Endothelial cell of umbilical vein (primary cell): ENCODE measurements at regions not wholly inside any gene's neighbourhood (a gene's known extent, or its start where the extent isn't known, plus 50 kb on each side); places are given as distances from the start of the nearest gene placed in this dataset.

ENCODE experiments used
- BruUV-seq: library from RNA; stranded (reverse); fragments of 400-500 nt; replicated peaks from 2 replicates; lab custom pipeline; 2021; lab: Mats Ljungman, UMichigan
- CTCF ChIA-PET: fragments of 300-600, 350-600 bp; sonication (Branson Sonifier 250); formaldehyde crosslinking; loops from one replicate; lab custom pipeline; 2021; ENCODE audit warnings: antibody characterized with exemption, inconsistent platforms; lab: Charles Lee
- POLR2A ChIA-PET: fragments of 300-600, 350-600 bp; sonication (Branson Sonifier 250); formaldehyde crosslinking; loops from one replicate; lab custom pipeline; 2021; ENCODE audit warnings: antibody characterized with exemption, inconsistent platforms; lab: Charles Lee
- DNase-seq: peaks from one replicate; pipeline ENCODE4 v3.0.0-alpha.2; 2011; ENCODE audit warnings: low read depth, low spot score
- FAIRE-seq: peaks from 2 replicates; lab custom pipeline; 2011; peaks lifted over from hg19 to GRCh38; lab: Jason Lieb, UNC
- H2AFZ ChIP-seq: 2 replicates; pipeline ENCODE4 v1.6.0; 2012; ENCODE audit warnings: low read depth, low read length, control low read depth, inconsistent platforms
- H3K27ac ChIP-seq: 2 replicates; pipeline ENCODE4 v1.5.1; 2011; ENCODE audit warnings: low read depth, mild to moderate bottlenecking, control low read depth, low read length, moderate library complexity; ENCODE audit not compliant: insufficient read depth
- H3K27me3 ChIP-seq, 2 experiments: 2 replicates each; pipeline versions ENCODE4 v1.6.0 to v1.6.1; 2011; ENCODE audit warnings: low read length in 2 of 2, mixed read lengths in 1 of 2; ENCODE audit not compliant: control insufficient read depth in 2 of 2, insufficient read depth in 2 of 2
- H3K36me3 ChIP-seq, 2 experiments: 2 replicates in 1 of 2; 3 replicates in 1 of 2; pipeline ENCODE4 v1.5.1; 2011; ENCODE audit warnings: low read length in 2 of 2, mild to moderate bottlenecking in 1 of 2, moderate library complexity in 1 of 2; ENCODE audit not compliant: control insufficient read depth in 2 of 2, insufficient read depth in 2 of 2; ENCODE audit errors: extremely low read depth in 1 of 2
- H3K4me1 ChIP-seq: 3 replicates; pipeline ENCODE4 v1.5.1; 2011; ENCODE audit warnings: mild to moderate bottlenecking, low read length; ENCODE audit not compliant: control insufficient read depth, insufficient read depth; ENCODE audit errors: extremely low read depth
- H3K4me2 ChIP-seq: 2 replicates; pipeline ENCODE4 v1.6.1; 2011; ENCODE audit warnings: low read length, control low read depth, mixed read lengths; ENCODE audit not compliant: insufficient read depth
- H3K4me3 ChIP-seq, 3 experiments: fragments of 200-600 bp in 1 of 3; sonication (generic), shearing (Covaris generic) in 1 of 3; replicated peaks in 1 of 3; 2 replicates each; pipeline ENCODE4 v1.5.1; 2011 to 2016; ENCODE audit warnings: control low read depth in 3 of 3, low read length in 3 of 3, mild to moderate bottlenecking in 2 of 3, inconsistent platforms in 1 of 3, low read depth in 1 of 3, moderate library complexity in 1 of 3; ENCODE audit not compliant: insufficient read depth in 1 of 3
- H3K79me2 ChIP-seq: 2 replicates; pipeline ENCODE4 v1.6.0; 2012; ENCODE audit warnings: low read length, inconsistent platforms; ENCODE audit not compliant: control insufficient read depth, insufficient read depth
- H3K9ac ChIP-seq: replicated peaks from 2 replicates; pipeline ENCODE3; 2011; ENCODE audit warnings: low read length, control low read depth; ENCODE audit not compliant: insufficient read depth; ENCODE audit errors: extremely low read depth
- H3K9me1 ChIP-seq: replicated peaks from 3 replicates; pipeline ENCODE4 v1.6.0; 2011; ENCODE audit warnings: mild to moderate bottlenecking, low read length; ENCODE audit not compliant: control insufficient read depth, insufficient read depth; ENCODE audit errors: extremely low read depth
- H3K9me3 ChIP-seq: replicated peaks from 2 replicates; pipeline ENCODE4 v1.5.1; 2012; ENCODE audit warnings: low read length, inconsistent platforms; ENCODE audit not compliant: control insufficient read depth, insufficient read depth
- H4K20me1 ChIP-seq: replicated peaks from 2 replicates; pipeline ENCODE3; 2011; ENCODE audit warnings: mild to moderate bottlenecking, low read length; ENCODE audit not compliant: control insufficient read depth, insufficient read depth; ENCODE audit errors: extremely low read depth
- CTCF ChIP-seq, 2 donors: IDR thresholded peaks; 1 replicate in 1 of 2; 2 replicates in 1 of 2; pipeline ENCODE4 v1.5.1; 2011; ENCODE audit warnings: low read length in 2 of 2, mild to moderate bottlenecking in 2 of 2, moderate library complexity in 2 of 2, control low read depth in 1 of 2, inconsistent platforms in 1 of 2, low read depth in 1 of 2; ENCODE audit not compliant: insufficient read depth in 1 of 2; ENCODE audit errors: extremely low read depth in 1 of 2
- EZH2 ChIP-seq: IDR thresholded peaks from 2 replicates; pipeline ENCODE4 v1.6.1; 2012; ENCODE audit warnings: borderline replicate concordance, low read depth, mild to moderate bottlenecking, moderate library complexity, low read length, inconsistent platforms; ENCODE audit not compliant: severe bottlenecking
- FOS ChIP-seq: IDR thresholded peaks from 2 replicates; pipeline ENCODE4 v1.6.1; 2011; ENCODE audit warnings: mild to moderate bottlenecking, low read length, moderate library complexity, borderline replicate concordance; ENCODE audit not compliant: insufficient read depth
- GATA2 ChIP-seq: IDR thresholded peaks from 2 replicates; pipeline ENCODE4 v1.7.0; 2011; ENCODE audit warnings: low read depth, mild to moderate bottlenecking, moderate library complexity, mixed read lengths, low read length; ENCODE audit not compliant: insufficient read length, insufficient read depth
- JUN ChIP-seq: IDR thresholded peaks from 2 replicates; pipeline ENCODE4 v1.6.1; 2011; ENCODE audit warnings: borderline replicate concordance, low read depth; ENCODE audit not compliant: insufficient read length, insufficient read depth
- MAX ChIP-seq: IDR thresholded peaks from 2 replicates; pipeline ENCODE4 v1.6.1; 2011; ENCODE audit not compliant: insufficient read depth, insufficient read length
- MYC ChIP-seq: IDR thresholded peaks from one replicate; pipeline ENCODE4 v1.6.1; 2011; ENCODE audit warnings: mild to moderate bottlenecking, low read depth, low read length
- POLR2A ChIP-seq: IDR thresholded peaks from 2 replicates; pipeline ENCODE4 v1.6.1; 2012; ENCODE audit warnings: low read depth, mild to moderate bottlenecking, control low read depth, low read length
- POLR2AphosphoS5 ChIP-seq: IDR thresholded peaks from 2 replicates; pipeline ENCODE4 v1.6.1; 2012; ENCODE audit warnings: low read depth, mild to moderate bottlenecking, control low read depth, low read length, moderate library complexity; ENCODE audit not compliant: insufficient read depth
- dilution Hi-C: fragments of 300-500 bp; cut with MboI; formaldehyde crosslinking; loops from one replicate; pipeline ENCODE4 v1.15.0; 2019; ENCODE audit warnings: low sequenced_read_pairs; ENCODE audit not compliant: extremely low pct_ligation_motif_present
- intact Hi-C: fragments of 100-400 bp; cut with micrococcal nuclease; formaldehyde crosslinking; loops from one replicate; pipeline ENCODE4 v1.10.0; 2022

- Histone ChIP-seq H3K36me3 (no peaks in the 10 kb centered on the region), H4K20me1 (no peaks in the 10 kb centered on the region), H2AFZ (no peak overlapping the region), H3K4me2 (no peak overlapping the region), H3K9me3 (no peaks in the 10 kb centered on the region), H3K4me1 (no peaks in the 10 kb centered on the region), H3K9ac (no peak overlapping the region), H3K9me1 (no peaks in the 10 kb centered on the region), H3K4me3 (no peak overlapping the region), H3K79me2 (no peaks in the 10 kb centered on the region), H3K27me3 (peaks cover 0 to 6% of the 10 kb centered on the region in 2 experiments), H3K27ac (no peak overlapping the region)
- ChIA-PET POLR2A (no interaction called here), CTCF (interaction anchor here (1.0 to 1.2 kb wide), 3 partner anchors 9 to 160 kb away, joined by 3 to 4 read pairs (median 3); no protein-coding TSS in a partner anchor)
- TF ChIP-seq EZH2 (no peak), POLR2AphosphoS5 (no peak), MYC (no peak), POLR2A (no peak), MAX (no peak), JUN (no peak), FOS (no peak), GATA2 (no peak), CTCF (IDR thresholded peaks at IDR 0.05; ENCODE audit: extremely low read depth in 1 of 2, insufficient read depth in 1 of 2, low read depth in 1 of 2, low read length in 2 of 2) (no peak)
- intact Hi-C loops (no loop called here), dilution Hi-C loops (no loop called here)
- DNase-seq: no peak
- no peak for FAIRE-seq
- BruUV-seq: no TSS peak
Measured at GRCh38 chr10:91090761-91091529, 129.5 kb upstream of the PCGF5 start.
